ENCODE measurements at regions not wholly inside any gene's neighbourhood (a gene's known extent, or its start where the extent isn't known, plus 50 kb on each side); places are given as distances from the start of the nearest gene placed in this dataset.

DNA sequence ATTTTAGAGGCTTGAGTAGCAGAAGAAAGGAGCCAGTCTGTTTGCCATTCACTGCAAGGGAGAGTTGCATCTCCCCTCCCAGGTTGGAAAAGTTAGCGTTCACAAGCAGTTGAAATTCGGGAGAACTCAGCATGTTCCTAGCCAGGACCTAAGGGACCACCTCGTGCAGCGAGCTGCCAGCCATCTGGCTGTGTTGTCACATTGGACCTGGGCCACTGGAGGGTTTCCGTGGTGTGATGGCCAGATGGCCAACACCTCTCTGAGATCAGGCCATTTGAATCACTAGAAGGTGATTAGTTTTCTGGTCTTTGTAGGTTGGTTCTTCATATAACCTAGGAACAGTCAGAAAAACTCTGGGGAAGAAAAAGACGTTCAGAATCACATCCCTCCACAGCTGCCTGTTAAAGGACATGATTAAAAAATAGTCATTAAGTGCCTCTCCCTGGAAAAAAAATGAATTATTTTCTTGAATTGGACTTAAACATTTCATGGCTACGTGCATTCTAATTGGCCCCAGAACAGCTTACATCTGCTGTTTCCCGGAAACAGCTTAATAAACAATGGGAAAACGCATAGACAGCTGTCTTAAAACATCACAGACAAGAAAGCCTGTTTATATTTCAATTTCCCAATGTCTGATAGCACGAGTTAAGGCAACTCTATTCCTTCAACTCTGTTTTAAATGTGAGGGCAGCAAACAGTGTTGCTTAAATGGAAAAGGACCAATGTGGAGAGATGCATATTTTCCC, 303.9 kb downstream of the TENT4A start:
- Histone ChIP-seq H3K9me3 (ENCODE audit: low read length) (no peaks in the 10 kb centered on the region), H3F3A (ENCODE audit: insufficient read depth, low read length) (no peaks in the 10 kb centered on the region), H3K27ac (ENCODE audit: low read depth, low read length, poor library complexity, severe bottlenecking) (no peak overlapping the region), H3K4me2 (ENCODE audit: low read length) (no peak overlapping the region), H3K27me3 (ENCODE audit: insufficient read depth, low read length) (no peaks in the 10 kb centered on the region), H3K79me2 (ENCODE audit: insufficient read depth, low read length) (no peaks in the 10 kb centered on the region), H3K36me3 (ENCODE audit: insufficient read depth, low read length) (no peaks in the 10 kb centered on the region), H3K4me3 (ENCODE audit: low read depth, low read length, poor library complexity, severe bottlenecking) (no peak overlapping the region), H2AFZ (ENCODE audit: low read length) (no peak overlapping the region), H3K9ac (ENCODE audit: low read length) (no peak overlapping the region), H3K9me2 (ENCODE audit: low read depth, low read length) (no peaks in the 10 kb centered on the region), H4K20me1 (ENCODE audit: insufficient read depth, low read length) (no peaks in the 10 kb centered on the region), H3K4me1 (ENCODE audit: insufficient read depth, low read length, severe bottlenecking) (no peaks in the 10 kb centered on the region)
- TF ChIP-seq EZH2 (IDR thresholded peaks at IDR 0.05; ENCODE audit: borderline replicate concordance, low read length): no peak
- no peak for TF ChIP-seq CTCF (IDR thresholded peaks at IDR 0.05; ENCODE audit: low read length)

DNA sequence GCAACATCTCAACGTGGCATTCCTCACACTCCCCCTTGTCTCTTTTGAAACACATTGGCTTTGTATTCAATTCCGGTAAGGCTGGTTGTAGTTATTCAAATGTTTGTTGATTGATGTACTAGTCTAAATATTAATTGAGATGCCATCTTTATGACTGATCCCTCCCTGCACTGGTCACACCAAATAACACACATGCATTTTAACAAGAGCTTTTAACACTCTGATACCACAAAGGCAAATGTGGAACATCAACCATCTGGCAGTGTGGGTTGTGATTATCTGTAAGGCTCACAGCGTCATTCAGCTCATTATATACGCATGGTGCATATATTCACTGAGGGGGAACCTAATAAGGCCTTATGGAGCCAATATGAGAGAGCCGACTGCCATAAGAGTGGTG, 305.0 kb downstream of the TENT4A start:
- Histone ChIP-seq H3K4me2 (ENCODE audit: low read length) (no peak overlapping the region), H3K9me3 (ENCODE audit: low read length) (peaks cover 4% of the 10 kb centered on the region; the same call in 1 of the 2 replicates), H3K79me2 (ENCODE audit: insufficient read depth, low read length) (no peaks in the 10 kb centered on the region), H3K9me2 (ENCODE audit: low read depth, low read length) (no peaks in the 10 kb centered on the region), H3K27me3 (ENCODE audit: insufficient read depth, low read length) (no peaks in the 10 kb centered on the region), H3F3A (ENCODE audit: insufficient read depth, low read length) (no peaks in the 10 kb centered on the region), H3K9ac (ENCODE audit: low read length) (no peak overlapping the region), H3K4me3 (ENCODE audit: low read depth, low read length, poor library complexity, severe bottlenecking) (no peak overlapping the region), H3K27ac (ENCODE audit: low read depth, low read length, poor library complexity, severe bottlenecking) (no peak overlapping the region), H3K4me1 (ENCODE audit: insufficient read depth, low read length, severe bottlenecking) (no peaks in the 10 kb centered on the region), H2AFZ (ENCODE audit: low read length) (no peak overlapping the region), H3K36me3 (ENCODE audit: insufficient read depth, low read length) (no peaks in the 10 kb centered on the region), H4K20me1 (ENCODE audit: insufficient read depth, low read length) (no peaks in the 10 kb centered on the region)
- TF ChIP-seq CTCF (IDR thresholded peaks at IDR 0.05; ENCODE audit: low read length): no peak
- TF ChIP-seq EZH2 (IDR thresholded peaks at IDR 0.05; ENCODE audit: borderline replicate concordance, low read length): no peak

- Histone ChIP-seq H3K9me3 (ENCODE audit: low read length) (peaks cover 4% of the 10 kb centered on the region; the same call in 1 of the 2 replicates), H3K9ac (ENCODE audit: low read length) (no peak overlapping the region), H3K79me2 (ENCODE audit: insufficient read depth, low read length) (no peaks in the 10 kb centered on the region), H2AFZ (ENCODE audit: low read length) (no peak overlapping the region), H3K4me1 (ENCODE audit: insufficient read depth, low read length, severe bottlenecking) (no peaks in the 10 kb centered on the region), H3K4me2 (ENCODE audit: low read length) (no peak overlapping the region), H3K36me3 (ENCODE audit: insufficient read depth, low read length) (no peaks in the 10 kb centered on the region), H3K27me3 (ENCODE audit: insufficient read depth, low read length) (no peaks in the 10 kb centered on the region), H3F3A (ENCODE audit: insufficient read depth, low read length) (no peaks in the 10 kb centered on the region), H3K4me3 (ENCODE audit: low read depth, low read length, poor library complexity, severe bottlenecking) (no peak overlapping the region), H3K27ac (ENCODE audit: low read depth, low read length, poor library complexity, severe bottlenecking) (no peak overlapping the region), H4K20me1 (ENCODE audit: insufficient read depth, low read length) (no peaks in the 10 kb centered on the region), H3K9me2 (ENCODE audit: low read depth, low read length) (no peaks in the 10 kb centered on the region)
- TF ChIP-seq EZH2 (IDR thresholded peaks at IDR 0.05; ENCODE audit: borderline replicate concordance, low read length): no peak
- no peak for TF ChIP-seq CTCF (IDR thresholded peaks at IDR 0.05; ENCODE audit: low read length)
These were observed 305.4 kb downstream of the TENT4A start for GRCh38 chr5:7018601-7019000.
